ENCODE measurements at regions not wholly inside any gene's neighbourhood (a gene's known extent, or its start where the extent isn't known, plus 50 kb on each side); places are given as distances from the start of the nearest gene placed in this dataset.
A peak's percentile ranks its signal among the peaks of the same experiment; 100 is the strongest.

- TF ChIP-seq, protein P1, sequence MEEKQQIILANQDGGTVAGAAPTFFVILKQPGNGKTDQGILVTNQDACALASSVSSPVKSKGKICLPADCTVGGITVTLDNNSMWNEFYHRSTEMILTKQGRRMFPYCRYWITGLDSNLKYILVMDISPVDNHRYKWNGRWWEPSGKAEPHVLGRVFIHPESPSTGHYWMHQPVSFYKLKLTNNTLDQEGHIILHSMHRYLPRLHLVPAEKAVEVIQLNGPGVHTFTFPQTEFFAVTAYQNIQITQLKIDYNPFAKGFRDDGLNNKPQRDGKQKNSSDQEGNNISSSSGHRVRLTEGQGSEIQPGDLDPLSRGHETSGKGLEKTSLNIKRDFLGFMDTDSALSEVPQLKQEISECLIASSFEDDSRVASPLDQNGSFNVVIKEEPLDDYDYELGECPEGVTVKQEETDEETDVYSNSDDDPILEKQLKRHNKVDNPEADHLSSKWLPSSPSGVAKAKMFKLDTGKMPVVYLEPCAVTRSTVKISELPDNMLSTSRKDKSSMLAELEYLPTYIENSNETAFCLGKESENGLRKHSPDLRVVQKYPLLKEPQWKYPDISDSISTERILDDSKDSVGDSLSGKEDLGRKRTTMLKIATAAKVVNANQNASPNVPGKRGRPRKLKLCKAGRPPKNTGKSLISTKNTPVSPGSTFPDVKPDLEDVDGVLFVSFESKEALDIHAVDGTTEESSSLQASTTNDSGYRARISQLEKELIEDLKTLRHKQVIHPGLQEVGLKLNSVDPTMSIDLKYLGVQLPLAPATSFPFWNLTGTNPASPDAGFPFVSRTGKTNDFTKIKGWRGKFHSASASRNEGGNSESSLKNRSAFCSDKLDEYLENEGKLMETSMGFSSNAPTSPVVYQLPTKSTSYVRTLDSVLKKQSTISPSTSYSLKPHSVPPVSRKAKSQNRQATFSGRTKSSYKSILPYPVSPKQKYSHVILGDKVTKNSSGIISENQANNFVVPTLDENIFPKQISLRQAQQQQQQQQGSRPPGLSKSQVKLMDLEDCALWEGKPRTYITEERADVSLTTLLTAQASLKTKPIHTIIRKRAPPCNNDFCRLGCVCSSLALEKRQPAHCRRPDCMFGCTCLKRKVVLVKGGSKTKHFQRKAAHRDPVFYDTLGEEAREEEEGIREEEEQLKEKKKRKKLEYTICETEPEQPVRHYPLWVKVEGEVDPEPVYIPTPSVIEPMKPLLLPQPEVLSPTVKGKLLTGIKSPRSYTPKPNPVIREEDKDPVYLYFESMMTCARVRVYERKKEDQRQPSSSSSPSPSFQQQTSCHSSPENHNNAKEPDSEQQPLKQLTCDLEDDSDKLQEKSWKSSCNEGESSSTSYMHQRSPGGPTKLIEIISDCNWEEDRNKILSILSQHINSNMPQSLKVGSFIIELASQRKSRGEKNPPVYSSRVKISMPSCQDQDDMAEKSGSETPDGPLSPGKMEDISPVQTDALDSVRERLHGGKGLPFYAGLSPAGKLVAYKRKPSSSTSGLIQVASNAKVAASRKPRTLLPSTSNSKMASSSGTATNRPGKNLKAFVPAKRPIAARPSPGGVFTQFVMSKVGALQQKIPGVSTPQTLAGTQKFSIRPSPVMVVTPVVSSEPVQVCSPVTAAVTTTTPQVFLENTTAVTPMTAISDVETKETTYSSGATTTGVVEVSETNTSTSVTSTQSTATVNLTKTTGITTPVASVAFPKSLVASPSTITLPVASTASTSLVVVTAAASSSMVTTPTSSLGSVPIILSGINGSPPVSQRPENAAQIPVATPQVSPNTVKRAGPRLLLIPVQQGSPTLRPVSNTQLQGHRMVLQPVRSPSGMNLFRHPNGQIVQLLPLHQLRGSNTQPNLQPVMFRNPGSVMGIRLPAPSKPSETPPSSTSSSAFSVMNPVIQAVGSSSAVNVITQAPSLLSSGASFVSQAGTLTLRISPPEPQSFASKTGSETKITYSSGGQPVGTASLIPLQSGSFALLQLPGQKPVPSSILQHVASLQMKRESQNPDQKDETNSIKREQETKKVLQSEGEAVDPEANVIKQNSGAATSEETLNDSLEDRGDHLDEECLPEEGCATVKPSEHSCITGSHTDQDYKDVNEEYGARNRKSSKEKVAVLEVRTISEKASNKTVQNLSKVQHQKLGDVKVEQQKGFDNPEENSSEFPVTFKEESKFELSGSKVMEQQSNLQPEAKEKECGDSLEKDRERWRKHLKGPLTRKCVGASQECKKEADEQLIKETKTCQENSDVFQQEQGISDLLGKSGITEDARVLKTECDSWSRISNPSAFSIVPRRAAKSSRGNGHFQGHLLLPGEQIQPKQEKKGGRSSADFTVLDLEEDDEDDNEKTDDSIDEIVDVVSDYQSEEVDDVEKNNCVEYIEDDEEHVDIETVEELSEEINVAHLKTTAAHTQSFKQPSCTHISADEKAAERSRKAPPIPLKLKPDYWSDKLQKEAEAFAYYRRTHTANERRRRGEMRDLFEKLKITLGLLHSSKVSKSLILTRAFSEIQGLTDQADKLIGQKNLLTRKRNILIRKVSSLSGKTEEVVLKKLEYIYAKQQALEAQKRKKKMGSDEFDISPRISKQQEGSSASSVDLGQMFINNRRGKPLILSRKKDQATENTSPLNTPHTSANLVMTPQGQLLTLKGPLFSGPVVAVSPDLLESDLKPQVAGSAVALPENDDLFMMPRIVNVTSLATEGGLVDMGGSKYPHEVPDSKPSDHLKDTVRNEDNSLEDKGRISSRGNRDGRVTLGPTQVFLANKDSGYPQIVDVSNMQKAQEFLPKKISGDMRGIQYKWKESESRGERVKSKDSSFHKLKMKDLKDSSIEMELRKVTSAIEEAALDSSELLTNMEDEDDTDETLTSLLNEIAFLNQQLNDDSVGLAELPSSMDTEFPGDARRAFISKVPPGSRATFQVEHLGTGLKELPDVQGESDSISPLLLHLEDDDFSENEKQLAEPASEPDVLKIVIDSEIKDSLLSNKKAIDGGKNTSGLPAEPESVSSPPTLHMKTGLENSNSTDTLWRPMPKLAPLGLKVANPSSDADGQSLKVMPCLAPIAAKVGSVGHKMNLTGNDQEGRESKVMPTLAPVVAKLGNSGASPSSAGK (IDR thresholded peaks at IDR 0.05): peak; percentile 69
- no peak for TF ChIP-seq ZNF512 (tag; IDR thresholded peaks at IDR 0.05)
- peak; percentile 58 for TF ChIP-seq DACH1 (IDR thresholded peaks at IDR 0.05; ENCODE audit: partially characterized antibody)
- TF ChIP-seq XRCC5 (IDR thresholded peaks at IDR 0.05; ENCODE audit: low read depth, low read length): no peak
- TF ChIP-seq DDX20 (tag; IDR thresholded peaks at IDR 0.05; ENCODE audit: low read depth): 0 out of 2 replicates have a peak, but pooled peaks have one; percentile 40
- TF ChIP-seq SRF (CRISPR knock-in tag; IDR thresholded peaks at IDR 0.05): no peak
- peak; percentile 49 for TF ChIP-seq RBFOX2 (IDR thresholded peaks at IDR 0.05; ENCODE audit: low read depth, low read length)
- TF ChIP-seq ZNF134 (CRISPR knock-in tag; conservative IDR thresholded peaks at IDR 0.05): no peak
- TF ChIP-seq UBTF (IDR thresholded peaks at IDR 0.05; ENCODE audit: borderline replicate concordance in 1 of 2, low read depth in 2 of 2, low read length in 2 of 2): no peak
Observed at GRCh38 chr2:37561615-37562569, 109.5 kb downstream of the CDC42EP3 start (continued).

All from K562 (cell line).